ENCODE measurements at regions not wholly inside any gene's neighbourhood (a gene's known extent, or its start where the extent isn't known, plus 50 kb on each side); places are given as distances from the start of the nearest gene placed in this dataset.

DNA sequence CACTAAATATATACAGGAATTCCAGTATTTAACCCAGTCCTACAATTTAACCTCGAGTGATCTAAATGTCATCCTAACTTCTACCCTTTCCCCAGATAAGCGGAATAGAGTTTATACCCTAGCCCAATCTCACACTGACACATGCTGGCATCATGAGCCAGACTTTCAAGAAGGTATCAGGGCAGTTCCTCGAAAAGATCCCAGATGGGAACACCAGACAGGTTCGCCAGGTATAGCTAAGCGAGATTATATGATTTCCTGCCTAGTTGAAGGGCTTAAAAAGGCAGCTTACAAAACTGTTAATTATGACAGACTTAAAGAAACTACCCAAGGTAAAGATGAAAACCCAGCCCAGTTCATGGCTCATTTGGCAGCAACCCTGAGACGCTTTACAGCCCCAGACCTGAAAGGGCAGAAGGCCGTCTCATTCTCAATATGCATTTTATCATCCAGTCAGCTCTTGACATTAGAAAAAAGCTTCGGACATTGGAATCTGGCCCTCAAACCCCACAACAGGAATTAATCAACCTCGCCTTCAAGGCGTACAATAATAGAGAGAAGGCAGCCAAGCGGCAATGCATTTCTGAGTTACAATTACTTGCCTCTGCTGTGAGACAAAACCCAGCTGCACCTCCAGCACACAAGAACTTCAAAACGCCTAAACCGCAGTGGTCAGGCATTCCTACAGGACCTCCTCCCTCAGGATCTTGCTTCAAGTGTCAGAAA, 668.2 kb upstream of the PKDCC start (continued):
- TF ChIP-seq ZBTB33 (IDR thresholded peaks at IDR 0.05) (no peak), NR2C2 (IDR thresholded peaks at IDR 0.05; ENCODE audit: borderline replicate concordance, control insufficient read depth, insufficient read length, low read depth) (no peak), RFX5 (IDR thresholded peaks at IDR 0.05; ENCODE audit: low read depth, low read length) (no peak), ZNF687 (IDR thresholded peaks at IDR 0.05) (no peak)

DNA sequence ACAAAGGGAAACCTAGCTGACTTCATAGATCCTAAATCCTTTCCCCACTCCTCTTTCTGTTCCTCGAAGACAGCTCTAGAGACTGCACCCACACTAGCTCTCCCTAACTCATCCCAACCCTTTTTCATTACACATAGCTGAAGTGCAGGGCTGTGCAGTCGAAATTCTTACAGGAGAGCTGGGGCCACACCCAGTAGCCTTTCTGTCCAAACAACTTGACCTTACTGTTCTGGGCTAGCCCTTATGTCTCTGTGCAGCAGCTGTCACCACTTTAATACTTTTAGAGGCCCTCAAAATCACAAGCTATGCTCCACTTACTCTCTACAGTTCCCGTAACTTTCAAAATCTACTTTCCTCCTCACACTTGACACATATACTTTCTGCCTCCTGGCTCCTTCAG, 666.1 kb upstream of the PKDCC start:
- Histone ChIP-seq H3K79me2 (ENCODE audit: control insufficient read depth, insufficient read depth, low read length) (no peaks in the 10 kb centered on the region), H3K4me3 (no peak overlapping the region), H3K9me3 (replicated peaks; ENCODE audit: control insufficient read depth, insufficient read depth, low read length) (no peaks in the 10 kb centered on the region), H3K27ac (ENCODE audit: control insufficient read depth, insufficient read depth) (no peak overlapping the region), H3K4me1 (ENCODE audit: control insufficient read depth, insufficient read depth, low read length) (no peaks in the 10 kb centered on the region), H4K20me1 (ENCODE audit: control insufficient read depth, insufficient read depth) (no peaks in the 10 kb centered on the region), H3K36me3 (ENCODE audit: control insufficient read depth in 2 of 2, insufficient read depth in 2 of 2, low read length in 1 of 2) (no peaks in the 10 kb centered on the region), H3K27me3 (replicated peaks in 1 of 2; ENCODE audit: control insufficient read depth in 2 of 2, insufficient read depth in 2 of 2, low read length in 1 of 2) (no peaks in the 10 kb centered on the region), H3K9ac (ENCODE audit: control insufficient read depth, insufficient read depth, low read length) (no peak overlapping the region), H2AFZ (ENCODE audit: control insufficient read depth, low read depth, low read length) (no peak overlapping the region), H3K4me2 (ENCODE audit: control insufficient read depth, insufficient read depth) (no peak overlapping the region)
- SMC1A ChIA-PET (ENCODE audit: uncharacterized antibody, unreplicated experiment), result no interaction called here
- no TSS peak for BruUV-seq (replicated peaks)
- DNase-seq (ENCODE audit: low read depth, low spot score) (no peak), ATAC-seq (no peak), FAIRE-seq (no peak)
- intact Hi-C loops (cut with micrococcal nuclease; ENCODE audit: unreplicated experiment) (no loop called here), in situ Hi-C loops (cut with MboI) (no loop called here)
- 24% methylated on average over 3 of the region's 3 CpGs for WGBS (ENCODE audit: insufficient coverage, insufficient replicate concordance, low lambda C conversion rate, missing lambda C conversion rate)
- TF ChIP-seq USF2 (IDR thresholded peaks at IDR 0.05; ENCODE audit: borderline replicate concordance, low read depth, low read length), result no peak
- RAD21 ChIA-PET (ENCODE audit: unreplicated experiment), result no interaction called here
- POLR2A ChIA-PET, result no interaction called here
- CTCF ChIA-PET, result no interaction called here

All from GM12878 (cell line).